GM11168 (cell line): ENCODE measurements at regions not wholly inside any gene's neighbourhood (a gene's known extent, or its start where the extent isn't known, plus 50 kb on each side); places are given as distances from the start of the nearest gene placed in this dataset.
"Not testable (repeated sequence)": the region's sequence is repeated elsewhere in the genome, so short reads cannot be mapped to it uniquely, and the experiment has no call there.

Experiments
- in situ Hi-C: fragments of 300-500 bp; cut with MboI; formaldehyde crosslinking; loops from one replicate; pipeline ENCODE4 v1.12.0; 2022; ENCODE audit warnings: low sequenced_read_pairs; ENCODE audit not compliant: unreplicated experiment

- in situ Hi-C loops, result no loop called here
Observed at GRCh38 chr5:173394701-173395100, 66.5 kb upstream of the STC2 start.

- in situ Hi-C loops, result no loop called here
Observed at GRCh38 chr5:173392172-173392571, 64.0 kb upstream of the STC2 start.

- in situ Hi-C loops, result no loop called here
Observed at GRCh38 chr5:173391031-173391430, 62.8 kb upstream of the STC2 start.

GRCh38 chr5:173387293-173387692 lies 59.1 kb upstream of the STC2 start:
- in situ Hi-C loops, result not testable (repeated sequence)

- in situ Hi-C loops, result no loop called here
Observed at GRCh38 chr5:173385832-173386360, 57.7 kb upstream of the STC2 start.

GRCh38 chr5:173383711-173384110 lies 55.5 kb upstream of the STC2 start:
- in situ Hi-C loops, result no loop called here

- in situ Hi-C loops, result no loop called here
Observed at GRCh38 chr5:173378727-173379126, 50.5 kb upstream of the STC2 start.
